ENCODE measurements at regions not wholly inside any gene's neighbourhood (a gene's known extent, or its start where the extent isn't known, plus 50 kb on each side); places are given as distances from the start of the nearest gene placed in this dataset.

DNA sequence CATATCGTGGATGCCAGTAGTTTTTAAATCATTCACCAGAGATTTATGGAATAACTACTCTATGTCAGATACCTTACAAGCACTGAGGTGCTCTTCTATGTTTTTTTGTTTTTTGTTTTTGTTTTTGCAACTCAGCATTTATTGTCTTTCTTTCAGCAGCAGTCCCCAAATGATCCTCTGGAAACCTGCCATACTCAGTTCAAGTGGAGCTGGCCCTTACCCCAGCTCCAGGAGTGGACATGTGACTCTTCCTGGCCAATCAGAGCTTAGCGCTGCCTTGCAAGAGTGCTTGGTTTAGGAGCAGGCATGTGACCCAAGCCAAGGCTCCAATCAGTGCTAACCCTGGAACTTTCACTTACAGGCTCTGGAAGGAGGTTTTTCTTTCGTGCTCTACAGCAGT, 356.6 kb upstream of the ZMIZ1 start:
- ATAC-seq (replicated peaks in 1 of 4) (no peak), DNase-seq (no peak)
- Mint-ChIP-seq H3K9me3 (peaks cover 0 to 5% (median 0%) of the 10 kb centered on the region in 3 donors), H3K4me3 (no peak overlapping the region), H3K27me3 (peaks cover 8 to 12% of the 10 kb centered on the region in 2 donors), H3K27ac (no peak overlapping the region), H3K36me3 (no peaks in the 10 kb centered on the region), H3K4me1 (no peaks in the 10 kb centered on the region)
- Histone ChIP-seq H3K4me3 (ENCODE audit: control insufficient read depth in 1 of 2, extremely low read depth in 1 of 2, low read length in 1 of 2) (no peak overlapping the region), H3K4me1 (ENCODE audit: control insufficient read depth in 1 of 2, extremely low read depth in 1 of 2, insufficient read depth in 2 of 2, low read length in 2 of 2) (no peaks in the 10 kb centered on the region), H3K27ac (ENCODE audit: low read length) (no peak overlapping the region), H3K9me3 (no peaks in the 10 kb centered on the region), H3K36me3 (ENCODE audit: control insufficient read depth in 2 of 2, extremely low read depth in 1 of 2, insufficient read depth in 1 of 2, low read length in 1 of 2) (no peaks in the 10 kb centered on the region), H3K27me3 (replicated peaks in 1 of 2; ENCODE audit: control insufficient read depth in 2 of 2, extremely low read depth in 1 of 2, insufficient read depth in 2 of 2, low read length in 1 of 2) (no peaks in the 10 kb centered on the region)
- WGBS (ENCODE audit: insufficient coverage): 67% methylated on average over 2 of the region's 3 CpGs
- POLR2A ChIA-PET: no interaction called here
- CTCF ChIA-PET: no interaction called here

DNA sequence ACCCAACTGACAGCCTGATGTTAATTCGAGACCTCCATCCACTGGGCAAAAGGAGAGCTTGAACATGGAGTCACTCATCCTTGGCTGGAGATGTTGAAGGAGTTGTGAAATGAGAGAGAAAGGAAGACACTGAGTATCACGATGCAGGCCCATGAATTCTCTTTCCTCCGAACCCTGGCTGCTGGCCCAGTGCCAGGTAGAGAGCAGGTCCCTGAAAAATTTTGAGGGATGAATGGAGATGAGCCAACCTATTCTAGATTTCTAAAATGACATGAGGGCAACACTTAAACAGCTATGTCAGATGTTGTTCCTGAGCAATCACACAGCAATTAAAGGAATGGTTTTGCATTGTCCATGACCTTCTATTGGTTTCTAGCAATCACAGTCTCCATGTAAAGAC, 355.1 kb upstream of the ZMIZ1 start:
- no peaks in the 10 kb centered on the region for H3K4me1 Mint-ChIP-seq
- Histone ChIP-seq H3K36me3 (ENCODE audit: control insufficient read depth in 2 of 2, extremely low read depth in 1 of 2, insufficient read depth in 1 of 2, low read length in 1 of 2) (no peaks in the 10 kb centered on the region), H3K27ac (ENCODE audit: low read length) (no peak overlapping the region), H3K9me3 (no peaks in the 10 kb centered on the region), H3K27me3 (replicated peaks in 1 of 2; ENCODE audit: control insufficient read depth in 2 of 2, extremely low read depth in 1 of 2, insufficient read depth in 2 of 2, low read length in 1 of 2) (peaks cover 0 to 5% of the 10 kb centered on the region in 2 experiments), H3K4me3 (ENCODE audit: control insufficient read depth in 1 of 2, extremely low read depth in 1 of 2, low read length in 1 of 2) (no peak overlapping the region), H3K4me1 (ENCODE audit: control insufficient read depth in 1 of 2, extremely low read depth in 1 of 2, insufficient read depth in 2 of 2, low read length in 2 of 2) (no peaks in the 10 kb centered on the region)
- DNase-seq (no peak), ATAC-seq (replicated peaks in 1 of 4) (no peak)
- peaks cover 0 to 5% (median 0%) of the 10 kb centered on the region in 3 donors for H3K9me3 Mint-ChIP-seq
- H3K4me3 Mint-ChIP-seq: no peak overlapping the region
- 63% methylated on average over 3 of the region's 3 CpGs for WGBS (ENCODE audit: insufficient coverage)
- H3K27ac Mint-ChIP-seq: no peak overlapping the region
- no peaks in the 10 kb centered on the region for H3K36me3 Mint-ChIP-seq
- ChIA-PET CTCF (no interaction called here), POLR2A (interaction anchor here (0.5 to 0.7 kb wide), 2 partner anchors 95 to 159 kb away, joined by 3 to 4 read pairs; no protein-coding TSS in a partner anchor)
- peaks cover 4 to 12% of the 10 kb centered on the region in 2 donors for H3K27me3 Mint-ChIP-seq

DNA sequence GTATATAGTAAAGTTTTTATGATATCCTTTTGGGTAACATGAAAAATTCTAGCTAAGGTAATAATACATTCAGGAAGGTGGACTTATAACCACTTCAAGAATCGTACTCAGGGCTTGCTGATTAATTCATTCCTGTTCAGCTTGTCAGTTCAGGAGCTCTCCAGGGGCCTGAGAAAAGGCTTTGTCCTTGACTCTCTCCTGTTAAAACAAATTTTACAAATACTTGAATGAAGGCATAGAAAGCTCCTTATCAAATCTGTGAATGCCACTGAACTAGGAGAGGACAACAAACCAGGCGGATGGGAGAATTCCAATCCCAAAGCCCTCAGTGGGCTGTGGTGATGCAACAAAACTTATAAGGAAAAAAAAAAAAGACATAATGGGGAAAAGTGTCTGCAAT, 354.5 kb upstream of the ZMIZ1 start:
- H3K36me3 ChIP-seq (ENCODE audit: control insufficient read depth in 2 of 2, extremely low read depth in 1 of 2, insufficient read depth in 1 of 2, low read length in 1 of 2): no peaks in the 10 kb centered on the region
- no peak overlapping the region for H3K4me3 ChIP-seq (ENCODE audit: control insufficient read depth in 1 of 2, extremely low read depth in 1 of 2, low read length in 1 of 2)
- H3K27me3 Mint-ChIP-seq: peaks cover 4 to 12% of the 10 kb centered on the region in 2 donors
- H3K27me3 ChIP-seq (replicated peaks in 1 of 2; ENCODE audit: control insufficient read depth in 2 of 2, extremely low read depth in 1 of 2, insufficient read depth in 2 of 2, low read length in 1 of 2): peaks cover 0 to 6% of the 10 kb centered on the region in 2 experiments
- H3K4me1 Mint-ChIP-seq: no peaks in the 10 kb centered on the region
- H3K9me3 ChIP-seq: no peaks in the 10 kb centered on the region
- ChIA-PET POLR2A (interaction anchor here (0.5 to 0.7 kb wide), 2 partner anchors 95 to 159 kb away, joined by 3 to 4 read pairs; no protein-coding TSS in a partner anchor), CTCF (interaction anchor here in 1 of 2 donors (0.6 kb wide), 1 partner anchor 434 kb away, joined by 3 read pairs; no protein-coding TSS in a partner anchor)
- no peaks in the 10 kb centered on the region for H3K36me3 Mint-ChIP-seq
- no peak overlapping the region for H3K27ac ChIP-seq (ENCODE audit: low read length)
- H3K4me1 ChIP-seq (ENCODE audit: control insufficient read depth in 1 of 2, extremely low read depth in 1 of 2, insufficient read depth in 2 of 2, low read length in 2 of 2): no peaks in the 10 kb centered on the region
- WGBS (ENCODE audit: insufficient coverage): no CpG with 5 or more reads among the region's 2 CpGs
- H3K27ac Mint-ChIP-seq: no peak overlapping the region
- DNase-seq (no peak), ATAC-seq (replicated peaks in 1 of 4) (no peak)
- no peak overlapping the region for H3K4me3 Mint-ChIP-seq
- H3K9me3 Mint-ChIP-seq: peaks cover 0 to 5% (median 0%) of the 10 kb centered on the region in 3 donors

DNA sequence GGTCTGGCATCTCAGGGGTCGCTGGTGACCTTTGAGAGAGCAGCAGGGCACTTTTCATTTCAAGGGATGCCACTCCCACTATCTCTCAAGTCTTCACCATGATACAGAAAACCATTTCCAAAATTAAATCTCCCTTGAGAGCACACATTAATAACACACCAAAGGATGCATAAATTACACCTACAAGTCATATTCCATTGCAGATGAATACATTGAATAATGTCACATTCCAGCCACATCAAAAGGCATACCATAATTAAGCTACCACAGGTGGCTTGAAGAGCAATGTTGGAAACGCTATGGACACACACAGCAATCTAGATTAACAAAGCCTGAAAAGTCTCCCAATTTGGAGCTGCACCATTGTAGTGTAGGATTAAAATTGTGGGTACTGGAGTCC, 353.3 kb upstream of the ZMIZ1 start:
- Histone ChIP-seq H3K9me3 (no peaks in the 10 kb centered on the region), H3K27ac (ENCODE audit: low read length) (no peak overlapping the region), H3K36me3 (ENCODE audit: control insufficient read depth in 2 of 2, extremely low read depth in 1 of 2, insufficient read depth in 1 of 2, low read length in 1 of 2) (no peaks in the 10 kb centered on the region), H3K4me1 (ENCODE audit: control insufficient read depth in 1 of 2, extremely low read depth in 1 of 2, insufficient read depth in 2 of 2, low read length in 2 of 2) (no peaks in the 10 kb centered on the region), H3K27me3 (replicated peaks in 1 of 2; ENCODE audit: control insufficient read depth in 2 of 2, extremely low read depth in 1 of 2, insufficient read depth in 2 of 2, low read length in 1 of 2) (peaks cover 0 to 18% of the 10 kb centered on the region in 2 experiments), H3K4me3 (ENCODE audit: control insufficient read depth in 1 of 2, extremely low read depth in 1 of 2, low read length in 1 of 2) (no peak overlapping the region)
- ATAC-seq (replicated peaks in 1 of 4) (no peak), DNase-seq (no peak)
- POLR2A ChIA-PET: no interaction called here
- CTCF ChIA-PET: interaction anchor here in 1 of 2 donors (0.6 kb wide), 1 partner anchor 1470 kb away, joined by 3 read pairs; no protein-coding TSS in a partner anchor
- 60% methylated on average over 1 of the region's 2 CpGs for WGBS (ENCODE audit: insufficient coverage)
- peaks cover 0 to 5% (median 0%) of the 10 kb centered on the region in 3 donors for H3K9me3 Mint-ChIP-seq
- peaks cover 7 to 12% of the 10 kb centered on the region in 2 donors for H3K27me3 Mint-ChIP-seq
- no peaks in the 10 kb centered on the region for H3K4me1 Mint-ChIP-seq
- H3K4me3 Mint-ChIP-seq: no peak overlapping the region
- no peak overlapping the region for H3K27ac Mint-ChIP-seq
- no peaks in the 10 kb centered on the region for H3K36me3 Mint-ChIP-seq

DNA sequence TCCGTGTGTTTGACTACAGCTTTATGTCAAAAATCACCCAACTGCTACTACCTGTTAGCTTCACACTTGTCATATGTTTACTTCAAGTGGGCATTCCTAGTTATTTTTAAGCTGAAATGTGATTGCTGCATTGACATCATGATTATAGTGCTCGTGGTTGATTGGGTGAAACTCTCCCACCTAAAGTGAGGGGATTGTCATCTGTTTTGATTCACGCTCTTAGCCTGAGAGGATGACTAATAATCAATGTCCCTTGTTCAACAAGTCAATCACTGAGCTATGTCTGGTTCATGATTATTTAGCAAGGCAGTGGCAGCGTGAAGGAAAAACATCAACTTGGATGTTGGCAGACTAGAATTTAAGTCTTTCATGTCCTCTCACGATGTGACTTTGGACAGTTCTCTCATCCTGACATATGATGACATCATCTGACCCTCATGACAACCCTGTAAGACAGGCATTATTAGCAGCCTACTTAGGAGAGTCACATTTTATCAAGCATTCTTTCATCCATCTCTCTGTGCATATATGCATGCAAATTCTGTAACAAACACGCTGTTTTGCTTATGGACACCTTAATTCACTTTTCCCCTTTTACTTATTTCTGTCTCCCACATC, 352.6 kb upstream of the ZMIZ1 start:
- peaks cover 12 to 20% of the 10 kb centered on the region in 2 donors for H3K27me3 Mint-ChIP-seq
- H3K4me1 Mint-ChIP-seq: no peaks in the 10 kb centered on the region
- no peak for ATAC-seq (replicated peaks in 1 of 4)
- Histone ChIP-seq H3K4me1 (ENCODE audit: control insufficient read depth in 1 of 2, extremely low read depth in 1 of 2, insufficient read depth in 2 of 2, low read length in 2 of 2) (no peaks in the 10 kb centered on the region), H3K36me3 (ENCODE audit: control insufficient read depth in 2 of 2, extremely low read depth in 1 of 2, insufficient read depth in 1 of 2, low read length in 1 of 2) (no peaks in the 10 kb centered on the region), H3K27ac (ENCODE audit: low read length) (no peak overlapping the region), H3K27me3 (replicated peaks in 1 of 2; ENCODE audit: control insufficient read depth in 2 of 2, extremely low read depth in 1 of 2, insufficient read depth in 2 of 2, low read length in 1 of 2) (peaks cover 0 to 22% of the 10 kb centered on the region in 2 experiments), H3K4me3 (ENCODE audit: control insufficient read depth in 1 of 2, extremely low read depth in 1 of 2, low read length in 1 of 2) (no peak overlapping the region), H3K9me3 (no peaks in the 10 kb centered on the region)
- H3K9me3 Mint-ChIP-seq: peaks cover 0 to 2% (median 0%) of the 10 kb centered on the region in 3 donors
- H3K36me3 Mint-ChIP-seq: no peaks in the 10 kb centered on the region
- DNase-seq: no peak
- ChIA-PET CTCF (interaction anchor here in 1 of 2 donors (0.6 kb wide), 1 partner anchor 1471 kb away, joined by 3 read pairs; no protein-coding TSS in a partner anchor), POLR2A (no interaction called here)
- H3K4me3 Mint-ChIP-seq: no peak overlapping the region
- no peak overlapping the region for H3K27ac Mint-ChIP-seq
- 84% methylated on average over 3 of the region's 6 CpGs for WGBS (ENCODE audit: insufficient coverage)

DNA sequence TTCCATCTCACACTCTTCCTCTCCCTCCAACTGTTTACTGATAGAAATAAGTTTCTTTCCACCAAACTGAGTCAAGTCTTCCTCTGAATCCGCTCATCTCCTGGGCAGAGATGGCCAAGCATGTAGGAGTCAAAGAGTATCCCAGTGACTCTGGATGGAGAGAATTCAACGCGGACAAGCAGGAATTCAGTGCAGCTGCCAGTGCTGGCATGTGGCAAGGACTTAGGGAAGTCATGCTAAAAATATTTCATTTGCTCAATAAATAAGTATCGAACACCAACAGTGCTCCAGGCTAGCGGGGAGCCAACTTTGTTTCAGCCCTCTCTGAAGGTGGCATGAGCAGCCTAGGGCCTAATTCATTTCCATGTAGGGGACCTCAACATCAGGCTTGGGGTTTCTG, 351.6 kb upstream of the ZMIZ1 start:
- 94% methylated on average over 2 of the region's 5 CpGs for WGBS (ENCODE audit: insufficient coverage)
- DNase-seq (no peak), ATAC-seq (replicated peaks in 1 of 4) (no peak)
- ChIA-PET CTCF (no interaction called here), POLR2A (no interaction called here)
- Mint-ChIP-seq H3K4me3 (no peak overlapping the region), H3K27me3 (peaks cover 15 to 23% of the 10 kb centered on the region in 2 donors), H3K27ac (no peak overlapping the region), H3K9me3 (no peaks in the 10 kb centered on the region), H3K4me1 (no peaks in the 10 kb centered on the region), H3K36me3 (no peaks in the 10 kb centered on the region)
- Histone ChIP-seq H3K27ac (ENCODE audit: low read length) (no peak overlapping the region), H3K4me3 (ENCODE audit: control insufficient read depth in 1 of 2, extremely low read depth in 1 of 2, low read length in 1 of 2) (no peak overlapping the region), H3K27me3 (replicated peaks in 1 of 2; ENCODE audit: control insufficient read depth in 2 of 2, extremely low read depth in 1 of 2, insufficient read depth in 2 of 2, low read length in 1 of 2) (peaks cover 0 to 22% of the 10 kb centered on the region in 2 experiments), H3K9me3 (no peaks in the 10 kb centered on the region), H3K4me1 (ENCODE audit: control insufficient read depth in 1 of 2, extremely low read depth in 1 of 2, insufficient read depth in 2 of 2, low read length in 2 of 2) (no peaks in the 10 kb centered on the region), H3K36me3 (ENCODE audit: control insufficient read depth in 2 of 2, extremely low read depth in 1 of 2, insufficient read depth in 1 of 2, low read length in 1 of 2) (no peaks in the 10 kb centered on the region)

All from T-cell (primary cell).